BLaER1 treated with 17β-estradiol and CSF1 and Interleukin-3, amounts not matched to agents 10 nM and 100 nM (cell line): ENCODE measurements at regions not wholly inside any gene's neighbourhood (a gene's known extent, or its start where the extent isn't known, plus 50 kb on each side); places are given as distances from the start of the nearest gene placed in this dataset.

Experiments used
- H3K27ac ChIP-seq, 11 experiments: shearing (Covaris generic); formaldehyde crosslinking; 2 replicates each; pipeline ENCODE4 v1.8.1; 2022
- H3K27me3 ChIP-seq, 11 experiments: shearing (Covaris generic); formaldehyde crosslinking; 2 replicates each; pipeline ENCODE4 v1.8.1; 2022
- H3K36me3 ChIP-seq, 11 experiments: shearing (Covaris generic); formaldehyde crosslinking; 2 replicates each; pipeline ENCODE4 v1.8.1; 2022
- H3K4me1 ChIP-seq, 10 experiments: shearing (Covaris generic); formaldehyde crosslinking; 2 replicates each; pipeline ENCODE4 v1.8.1; 2022
- H3K4me2 ChIP-seq, 11 experiments: shearing (Covaris generic); formaldehyde crosslinking; 2 replicates each; pipeline ENCODE4 v1.8.1; 2022
- H3K4me3 ChIP-seq, 10 experiments: shearing (Covaris generic); formaldehyde crosslinking; 2 replicates each; pipeline ENCODE4 v1.8.1; 2022
- H3K9ac ChIP-seq, 11 experiments: shearing (Covaris generic); formaldehyde crosslinking; 2 replicates each; pipeline ENCODE4 v1.8.1; 2022
- H3K9me3 ChIP-seq, 11 experiments: shearing (Covaris generic); formaldehyde crosslinking; replicated peaks in 1 of 11; 2 replicates each; pipeline ENCODE4 v1.8.1; 2022
- H4K20me1 ChIP-seq, 11 experiments: shearing (Covaris generic); formaldehyde crosslinking; 2 replicates each; pipeline ENCODE4 v1.8.1; 2022
- Cebpa-rat ChIP-seq, 11 experiments: shearing (Covaris generic); IDR thresholded peaks; 2 replicates each; pipeline ENCODE4 v1.8.1; 2022

DNA sequence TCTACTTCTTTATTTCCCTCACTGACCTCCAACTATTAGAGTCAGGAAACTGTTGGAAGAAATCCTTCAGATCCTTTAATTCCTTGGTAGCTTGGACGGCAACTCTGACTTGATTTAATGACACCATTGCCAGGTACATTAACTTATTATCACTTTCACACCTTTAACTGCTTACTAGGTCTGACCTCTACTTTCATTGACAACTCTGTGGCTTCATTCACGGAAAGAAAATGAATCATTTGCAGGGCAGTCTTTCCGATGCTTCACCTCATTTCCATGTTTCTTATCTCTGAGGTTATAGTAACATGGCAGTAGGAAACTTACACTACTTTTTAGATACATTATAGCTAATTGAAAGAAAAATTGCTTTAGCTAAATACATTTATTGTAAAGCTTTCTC lies 82.6 kb upstream of the PDGFD start:
- H3K9me3 ChIP-seq, result no peaks in the 10 kb centered on the region
- no peaks in the 10 kb centered on the region for H3K4me1 ChIP-seq
- no peak overlapping the region for H3K4me3 ChIP-seq
- TF ChIP-seq Cebpa-rat (IDR thresholded peaks at IDR 0.05), result no peak
- H3K4me2 ChIP-seq, result no peak overlapping the region
- H3K27me3 ChIP-seq, result no peaks in the 10 kb centered on the region
- H3K27ac ChIP-seq, result no peak overlapping the region
- H3K36me3 ChIP-seq, result no peaks in the 10 kb centered on the region
- no peaks in the 10 kb centered on the region for H4K20me1 ChIP-seq
- H3K9ac ChIP-seq, result no peak overlapping the region

DNA sequence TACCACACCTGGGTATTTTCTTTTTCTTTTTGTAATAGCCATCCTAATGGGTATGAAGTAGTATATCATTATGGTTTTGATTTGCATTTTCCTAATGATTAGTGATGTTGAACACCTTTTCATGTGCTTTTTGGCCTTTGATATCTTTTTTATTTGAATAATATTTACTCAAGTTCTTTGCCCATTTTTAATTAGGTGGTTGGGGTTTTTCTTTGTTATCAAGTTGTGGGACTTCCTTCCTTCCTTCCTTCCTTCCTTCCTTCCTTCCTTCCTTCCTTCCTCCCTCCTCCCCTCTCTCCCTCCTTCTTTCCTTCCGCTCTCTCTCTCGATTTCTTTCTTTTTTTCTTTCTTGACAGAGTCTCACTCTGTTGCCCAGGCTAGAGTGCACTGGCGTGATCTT lies 75.0 kb upstream of the PDGFD start:
- Histone ChIP-seq H3K4me1 (no peaks in the 10 kb centered on the region), H3K4me3 (no peak overlapping the region), H3K9ac (no peak overlapping the region), H3K36me3 (no peaks in the 10 kb centered on the region), H3K27me3 (no peaks in the 10 kb centered on the region), H3K9me3 (peaks cover 0 to 5% (median 0%) of the 10 kb centered on the region in 11 experiments; a peak in 2 of 22 replicates), H3K27ac (no peak overlapping the region), H3K4me2 (no peak overlapping the region), H4K20me1 (no peaks in the 10 kb centered on the region)
- no peak for TF ChIP-seq Cebpa-rat (IDR thresholded peaks at IDR 0.05)

DNA sequence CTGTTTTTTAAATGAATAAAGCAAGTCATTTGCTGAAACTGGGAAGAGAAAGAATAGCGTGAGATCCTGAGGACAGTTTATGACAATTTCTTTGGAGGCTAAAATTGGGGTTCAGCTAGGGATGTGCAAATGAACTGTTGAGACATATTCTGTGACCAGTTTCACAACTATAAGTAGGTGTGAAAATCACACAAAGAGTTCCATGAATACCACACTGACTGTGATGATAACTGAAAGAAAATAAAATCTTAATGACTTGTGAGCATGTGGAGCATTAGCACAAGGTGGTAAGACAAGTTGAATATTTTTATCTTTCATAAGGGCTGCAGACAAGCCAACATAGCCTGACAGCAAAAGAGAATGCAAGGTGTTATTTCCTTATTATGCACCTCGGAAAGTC lies 61.1 kb upstream of the PDGFD start:
- Histone ChIP-seq H3K4me2 (no peak overlapping the region), H3K9me3 (peaks cover 0 to 5% (median 0%) of the 10 kb centered on the region in 11 experiments; a peak in 2 of 22 replicates), H3K9ac (no peak overlapping the region), H3K27ac (no peak overlapping the region), H4K20me1 (no peaks in the 10 kb centered on the region), H3K4me3 (no peak overlapping the region), H3K4me1 (no peaks in the 10 kb centered on the region; a peak in 2 of 20 replicates), H3K27me3 (no peaks in the 10 kb centered on the region), H3K36me3 (no peaks in the 10 kb centered on the region)
- no peak for TF ChIP-seq Cebpa-rat (IDR thresholded peaks at IDR 0.05)

DNA sequence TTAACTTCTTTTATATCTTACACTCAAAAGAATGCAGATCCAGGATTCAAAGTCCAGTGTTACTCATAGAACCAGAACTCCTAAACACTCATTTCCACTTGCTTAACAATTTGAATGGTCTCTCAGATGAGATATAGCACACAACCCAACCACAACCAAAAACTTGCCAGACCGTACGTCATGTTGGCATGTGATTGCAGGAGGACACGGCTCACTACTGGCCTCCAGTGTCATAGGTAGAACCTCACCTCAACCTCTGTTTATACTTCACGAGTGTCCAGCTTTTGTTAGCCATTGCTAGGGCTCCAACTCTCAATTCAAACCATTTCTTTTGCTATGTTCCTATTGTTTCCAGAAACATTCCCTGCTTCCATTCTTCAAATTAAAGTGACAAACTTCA lies 58.5 kb upstream of the PDGFD start:
- Histone ChIP-seq H3K9me3 (peaks cover 0 to 6% (median 0%) of the 10 kb centered on the region in 11 experiments; a peak in 3 of 22 replicates), H3K4me3 (no peak overlapping the region), H3K4me2 (no peak overlapping the region), H3K27me3 (no peaks in the 10 kb centered on the region), H3K36me3 (no peaks in the 10 kb centered on the region), H3K27ac (no peak overlapping the region), H3K4me1 (no peaks in the 10 kb centered on the region; a peak in 2 of 20 replicates), H3K9ac (no peak overlapping the region), H4K20me1 (no peaks in the 10 kb centered on the region)
- TF ChIP-seq Cebpa-rat (IDR thresholded peaks at IDR 0.05), result no peak

DNA sequence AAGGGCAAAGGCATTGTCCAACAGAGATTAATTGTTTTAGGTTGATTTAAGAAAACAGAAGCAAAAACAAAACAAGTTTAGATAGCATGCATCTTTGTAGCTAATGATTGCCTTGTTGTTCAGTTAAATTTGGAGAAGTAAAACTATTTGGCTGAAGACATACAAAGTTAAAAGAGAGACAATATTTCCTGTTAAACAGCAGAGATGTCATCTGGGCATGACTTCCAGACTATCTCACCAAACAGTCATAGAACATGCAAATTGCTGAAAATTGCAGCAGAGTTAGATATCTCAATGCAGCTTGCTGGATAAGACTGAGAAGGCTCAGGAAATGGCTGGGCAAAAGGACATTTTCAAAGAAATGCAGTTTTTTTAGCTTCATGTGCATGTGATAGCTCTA lies 57.5 kb upstream of the PDGFD start:
- TF ChIP-seq Cebpa-rat (IDR thresholded peaks at IDR 0.05), result no peak
- H4K20me1 ChIP-seq, result no peaks in the 10 kb centered on the region
- no peaks in the 10 kb centered on the region; a peak in 2 of 20 replicates for H3K4me1 ChIP-seq
- no peak overlapping the region for H3K4me2 ChIP-seq
- H3K36me3 ChIP-seq, result no peaks in the 10 kb centered on the region
- H3K27ac ChIP-seq, result no peak overlapping the region
- peaks cover 0 to 6% (median 0%) of the 10 kb centered on the region in 11 experiments; a peak in 3 of 22 replicates for H3K9me3 ChIP-seq
- H3K4me3 ChIP-seq, result no peak overlapping the region
- H3K9ac ChIP-seq, result no peak overlapping the region
- no peaks in the 10 kb centered on the region for H3K27me3 ChIP-seq

DNA sequence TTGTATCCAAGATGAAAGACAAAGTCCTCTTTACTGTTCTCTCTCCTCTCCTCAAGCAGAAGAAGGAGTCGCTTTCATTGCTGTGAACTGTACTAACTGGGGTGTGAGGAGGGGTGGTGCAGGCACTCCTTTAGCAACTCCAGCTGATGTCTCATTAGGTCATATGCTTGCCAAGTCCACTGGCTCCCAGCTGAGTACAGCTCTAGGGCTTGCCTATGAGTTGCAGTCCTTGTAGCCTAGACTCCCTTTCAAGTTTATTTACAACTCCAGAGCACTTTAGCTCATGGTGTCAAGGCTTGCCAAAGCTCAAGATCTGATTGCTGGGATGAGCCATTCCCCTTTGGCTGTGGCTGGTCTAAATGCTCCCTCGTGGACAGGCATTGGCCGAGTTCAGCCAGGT lies 55.1 kb upstream of the PDGFD start:
- no peak for TF ChIP-seq Cebpa-rat (IDR thresholded peaks at IDR 0.05)
- H3K4me2 ChIP-seq, result no peak overlapping the region
- H3K27me3 ChIP-seq, result no peaks in the 10 kb centered on the region
- H3K4me1 ChIP-seq, result peaks cover 0 to 6% (median 0%) of the 10 kb centered on the region in 10 experiments; a peak in 7 of 20 replicates
- peaks cover 0 to 14% (median 0%) of the 10 kb centered on the region in 11 experiments; a peak in 4 of 22 replicates for H3K9me3 ChIP-seq
- H3K4me3 ChIP-seq, result no peak overlapping the region
- H3K27ac ChIP-seq, result no peak overlapping the region
- no peaks in the 10 kb centered on the region for H3K36me3 ChIP-seq
- no peak overlapping the region for H3K9ac ChIP-seq
- H4K20me1 ChIP-seq, result no peaks in the 10 kb centered on the region

DNA sequence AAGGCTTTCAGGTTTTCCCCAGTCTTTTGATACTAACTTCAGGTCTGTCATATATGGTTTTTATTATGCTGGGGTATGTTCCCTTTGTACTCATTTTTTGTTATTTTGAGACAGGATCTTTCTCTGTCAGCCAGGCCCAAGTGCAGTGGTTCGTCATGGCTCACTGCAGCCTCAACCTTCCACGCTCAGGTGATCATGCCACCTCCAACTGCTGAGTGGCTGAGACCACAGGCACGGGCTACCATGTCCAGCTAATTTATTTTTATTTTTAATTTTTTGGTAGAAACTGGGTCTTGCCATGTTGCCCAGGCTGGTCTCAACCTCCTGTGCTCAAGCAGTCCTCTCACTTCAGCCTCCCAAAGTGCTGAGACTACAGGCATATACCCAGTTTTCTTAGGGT lies 50.6 kb upstream of the PDGFD start:
- H3K27me3 ChIP-seq, result no peaks in the 10 kb centered on the region
- H3K9me3 ChIP-seq, result peaks cover 0 to 14% (median 4%) of the 10 kb centered on the region in 11 experiments; a peak in 5 of 22 replicates
- H3K4me3 ChIP-seq, result no peak overlapping the region
- no peak overlapping the region for H3K9ac ChIP-seq
- TF ChIP-seq Cebpa-rat (IDR thresholded peaks at IDR 0.05), result no peak
- H3K27ac ChIP-seq, result no peak overlapping the region
- peaks cover 0 to 6% (median 0%) of the 10 kb centered on the region in 10 experiments; a peak in 5 of 20 replicates for H3K4me1 ChIP-seq
- H3K36me3 ChIP-seq, result no peaks in the 10 kb centered on the region
- H3K4me2 ChIP-seq, result peak overlapping the region in 3 of 11 experiments; percentile 24 to 38 (median 29); a peak in 5 of 22 replicates
- H4K20me1 ChIP-seq, result no peaks in the 10 kb centered on the region
